Endothelial cell (in vitro differentiated cells): ENCODE measurements at regions not wholly inside any gene's neighbourhood (a gene's known extent, or its start where the extent isn't known, plus 50 kb on each side); places are given as distances from the start of the nearest gene placed in this dataset.

Source experiments
- DNase-seq: peaks from one replicate; pipeline ENCODE4 v3.0.0; 2021; ENCODE audit warnings: low spot score
- H3K27ac Mint-ChIP-seq: one replicate; pipeline ENCODE4 v1.8.0; 2021; ENCODE audit warnings: mixed read lengths, inconsistent platforms; ENCODE audit not compliant: unreplicated experiment
- H3K27me3 Mint-ChIP-seq: one replicate; pipeline ENCODE4 v1.8.0; 2021; ENCODE audit warnings: mild to moderate bottlenecking, moderate library complexity, mixed read lengths, inconsistent platforms; ENCODE audit not compliant: unreplicated experiment
- H3K36me3 Mint-ChIP-seq: one replicate; pipeline ENCODE4 v1.8.0; 2021; ENCODE audit warnings: mild to moderate bottlenecking, low read depth, mixed read lengths, inconsistent platforms; ENCODE audit not compliant: unreplicated experiment
- H3K4me1 Mint-ChIP-seq: one replicate; pipeline ENCODE4 v1.8.0; 2021; ENCODE audit warnings: mild to moderate bottlenecking, mixed read lengths, inconsistent platforms; ENCODE audit not compliant: unreplicated experiment
- H3K4me3 Mint-ChIP-seq: one replicate; pipeline ENCODE4 v1.8.0; 2021; ENCODE audit warnings: mild to moderate bottlenecking, mixed read lengths, inconsistent platforms; ENCODE audit not compliant: unreplicated experiment
- H3K9me3 Mint-ChIP-seq: one replicate; pipeline ENCODE4 v1.8.0; 2021; ENCODE audit warnings: mixed read lengths, inconsistent platforms; ENCODE audit not compliant: unreplicated experiment
- TF ChIP-seq, protein P1 (sequence below): fragments of 200-600 bp; sonication (generic); IDR thresholded peaks from one replicate; pipeline ENCODE4 v1.5.0; 2021; ENCODE audit warnings: antibody characterized with exemption; ENCODE audit not compliant: unreplicated experiment

DNA sequence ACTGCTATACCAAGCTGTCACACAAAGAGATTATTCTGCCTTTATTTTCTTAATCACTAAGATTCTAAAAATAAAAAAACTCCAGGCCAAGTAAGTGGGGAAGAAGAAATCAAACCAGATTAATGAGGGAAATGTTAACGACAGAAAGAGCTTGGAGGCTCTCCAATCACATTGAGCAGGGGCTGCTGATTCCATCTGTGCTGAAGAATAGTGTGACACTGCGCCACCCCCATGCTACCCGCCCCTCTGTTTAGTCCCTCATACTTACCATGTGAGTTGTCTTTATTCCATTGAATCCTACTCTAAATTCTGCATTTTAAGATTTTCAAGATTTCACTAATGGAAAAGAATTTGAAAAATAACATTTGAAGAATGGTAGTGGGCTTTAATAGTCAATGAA is 998.0 kb upstream of the CDH2 start:
- H3K27me3 Mint-ChIP-seq, result no peaks in the 10 kb centered on the region
- no peaks in the 10 kb centered on the region for H3K36me3 Mint-ChIP-seq
- DNase-seq, result no peak
- H3K27ac Mint-ChIP-seq, result no peak overlapping the region
- H3K4me3 Mint-ChIP-seq, result no peak overlapping the region
- no peaks in the 10 kb centered on the region for H3K4me1 Mint-ChIP-seq
- TF ChIP-seq, protein P1, sequence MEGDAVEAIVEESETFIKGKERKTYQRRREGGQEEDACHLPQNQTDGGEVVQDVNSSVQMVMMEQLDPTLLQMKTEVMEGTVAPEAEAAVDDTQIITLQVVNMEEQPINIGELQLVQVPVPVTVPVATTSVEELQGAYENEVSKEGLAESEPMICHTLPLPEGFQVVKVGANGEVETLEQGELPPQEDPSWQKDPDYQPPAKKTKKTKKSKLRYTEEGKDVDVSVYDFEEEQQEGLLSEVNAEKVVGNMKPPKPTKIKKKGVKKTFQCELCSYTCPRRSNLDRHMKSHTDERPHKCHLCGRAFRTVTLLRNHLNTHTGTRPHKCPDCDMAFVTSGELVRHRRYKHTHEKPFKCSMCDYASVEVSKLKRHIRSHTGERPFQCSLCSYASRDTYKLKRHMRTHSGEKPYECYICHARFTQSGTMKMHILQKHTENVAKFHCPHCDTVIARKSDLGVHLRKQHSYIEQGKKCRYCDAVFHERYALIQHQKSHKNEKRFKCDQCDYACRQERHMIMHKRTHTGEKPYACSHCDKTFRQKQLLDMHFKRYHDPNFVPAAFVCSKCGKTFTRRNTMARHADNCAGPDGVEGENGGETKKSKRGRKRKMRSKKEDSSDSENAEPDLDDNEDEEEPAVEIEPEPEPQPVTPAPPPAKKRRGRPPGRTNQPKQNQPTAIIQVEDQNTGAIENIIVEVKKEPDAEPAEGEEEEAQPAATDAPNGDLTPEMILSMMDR, result no peak
- no peaks in the 10 kb centered on the region for H3K9me3 Mint-ChIP-seq

DNA sequence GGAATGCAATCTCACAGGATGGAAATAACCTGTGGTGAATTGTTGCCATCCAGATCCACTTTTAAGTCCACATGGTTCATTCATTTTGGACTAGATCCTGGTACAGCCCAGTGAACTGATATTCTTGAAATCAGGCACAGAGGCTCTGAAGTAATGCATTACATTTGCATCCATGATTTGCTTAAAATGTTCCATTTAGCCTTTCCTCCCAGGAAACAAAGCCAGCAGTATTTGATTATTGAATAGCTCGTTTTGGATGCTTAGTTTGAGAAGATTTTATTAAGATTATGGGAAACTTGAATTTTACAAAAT is 995.8 kb upstream of the CDH2 start:
- no peaks in the 10 kb centered on the region for H3K9me3 Mint-ChIP-seq
- H3K4me3 Mint-ChIP-seq, result no peak overlapping the region
- no peak for DNase-seq
- H3K36me3 Mint-ChIP-seq, result no peaks in the 10 kb centered on the region
- no peaks in the 10 kb centered on the region for H3K27me3 Mint-ChIP-seq
- no peak overlapping the region for H3K27ac Mint-ChIP-seq
- TF ChIP-seq, protein P1, result no peak
- no peaks in the 10 kb centered on the region for H3K4me1 Mint-ChIP-seq

DNA sequence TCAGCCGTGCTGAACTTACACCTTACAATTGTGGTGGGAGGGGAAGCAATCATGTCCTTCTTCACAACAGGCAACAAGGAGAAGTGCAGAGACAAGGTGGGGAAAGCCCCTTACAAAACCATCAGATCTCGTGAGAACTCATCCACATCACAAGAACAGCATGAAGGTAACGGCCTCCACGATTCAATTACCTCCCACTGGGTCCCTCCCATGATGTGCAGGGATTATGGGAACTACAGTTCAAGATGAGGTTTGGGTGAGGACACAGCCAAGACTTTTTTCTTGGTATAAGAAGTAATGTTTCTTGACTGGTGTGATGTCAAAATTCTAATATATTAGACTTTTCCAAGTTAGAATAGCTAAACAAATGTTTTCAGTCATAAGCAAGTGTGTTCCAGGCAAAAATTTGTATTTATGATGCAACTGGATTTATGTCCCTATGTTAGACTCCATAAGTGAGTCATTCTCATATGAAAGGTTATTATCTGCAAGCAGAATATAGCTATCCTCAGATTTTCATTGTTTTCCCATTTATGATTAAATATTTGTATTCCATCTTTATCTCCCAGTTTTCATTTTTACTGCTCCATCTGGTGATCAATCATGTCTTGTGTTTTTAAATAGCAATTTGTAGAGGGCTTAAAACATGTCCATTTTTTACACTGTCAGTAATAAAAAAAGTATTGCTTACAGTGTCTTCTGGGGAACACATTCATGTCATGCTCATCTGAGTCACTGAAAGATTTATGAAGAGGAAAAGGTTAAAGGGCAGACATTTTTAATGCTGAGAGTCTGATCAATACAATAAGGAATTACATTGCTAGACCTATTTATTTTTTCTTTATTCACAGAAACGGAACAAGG is 995.2 kb upstream of the CDH2 start:
- Mint-ChIP-seq H3K36me3 (no peaks in the 10 kb centered on the region), H3K4me1 (no peaks in the 10 kb centered on the region), H3K9me3 (no peaks in the 10 kb centered on the region), H3K27me3 (no peaks in the 10 kb centered on the region), H3K4me3 (no peak overlapping the region), H3K27ac (no peak overlapping the region)
- TF ChIP-seq, protein P1, result no peak
- DNase-seq, result no peak

DNA sequence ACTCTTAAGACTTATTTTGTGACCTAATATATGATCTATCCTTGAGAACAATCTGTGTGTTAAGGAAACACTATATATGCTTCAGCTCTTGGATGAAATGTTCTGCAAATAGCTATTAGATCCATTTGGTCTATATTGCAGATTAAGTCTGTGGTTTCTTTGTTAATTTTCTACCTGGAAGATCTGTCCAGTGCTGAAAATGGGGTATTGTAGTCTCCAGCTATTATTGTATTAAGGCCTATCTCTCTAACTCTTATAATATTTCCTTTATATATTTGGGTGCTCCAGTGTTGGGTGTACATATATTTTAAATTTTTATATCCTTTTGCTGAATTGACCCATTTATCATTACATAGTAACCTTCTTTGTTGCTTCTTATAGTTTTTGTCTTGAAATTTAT is 992.7 kb upstream of the CDH2 start:
- H3K36me3 Mint-ChIP-seq, result no peaks in the 10 kb centered on the region
- no peak overlapping the region for H3K4me3 Mint-ChIP-seq
- H3K27ac Mint-ChIP-seq, result no peak overlapping the region
- no peaks in the 10 kb centered on the region for H3K9me3 Mint-ChIP-seq
- no peak for DNase-seq
- H3K4me1 Mint-ChIP-seq, result no peaks in the 10 kb centered on the region
- H3K27me3 Mint-ChIP-seq, result no peaks in the 10 kb centered on the region
- TF ChIP-seq, protein P1, result no peak

DNA sequence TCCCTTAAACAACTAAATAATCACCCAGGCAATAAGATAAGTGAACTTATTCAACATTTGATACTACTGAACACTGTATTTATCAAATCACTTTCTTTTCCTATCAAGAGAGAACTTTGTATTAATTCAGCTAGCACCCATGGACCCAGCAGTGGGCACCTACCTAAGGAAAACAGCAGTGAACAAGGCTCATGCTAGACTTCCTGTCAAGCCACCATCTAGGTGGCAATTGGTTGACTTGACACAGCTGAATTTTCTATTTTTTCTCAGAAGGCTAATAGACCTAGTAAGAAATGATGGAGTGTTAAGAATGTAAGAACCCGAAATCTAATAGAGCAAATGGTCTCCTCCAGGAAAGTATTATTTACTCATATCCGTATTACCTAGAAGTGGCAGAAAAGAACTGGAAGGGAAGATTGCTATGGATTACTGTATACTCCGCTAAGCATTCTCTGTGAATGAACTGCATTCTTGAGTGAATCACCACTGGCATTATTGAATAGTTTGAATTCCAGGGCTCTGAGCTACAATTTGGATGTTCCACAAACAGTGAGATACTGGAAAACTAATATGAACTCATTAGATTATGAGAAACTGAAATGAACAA is 988.2 kb upstream of the CDH2 start:
- Mint-ChIP-seq H3K4me1 (no peaks in the 10 kb centered on the region), H3K27ac (no peak overlapping the region), H3K9me3 (no peaks in the 10 kb centered on the region), H3K4me3 (no peak overlapping the region), H3K27me3 (no peaks in the 10 kb centered on the region), H3K36me3 (no peaks in the 10 kb centered on the region)
- TF ChIP-seq, protein P1, result no peak
- no peak for DNase-seq
